Spleen (tissue), 7 donors: ENCODE measurements at regions not wholly inside any gene's neighbourhood (a gene's known extent, or its start where the extent isn't known, plus 50 kb on each side); places are given as distances from the start of the nearest gene placed in this dataset.

Experiments
- POLR2A ChIP-seq, 3 donors: fragments of 450-650 bp; IDR thresholded peaks; one replicate each; pipeline ENCODE4 v1.5.1; 2017; ENCODE audit warnings: antibody characterized with exemption in 3 of 3, mild to moderate bottlenecking in 1 of 3
- TF ChIP-seq, protein P1 (sequence below), 11 experiments: fragments of 200-600 bp in 7 of 11; fragments of 450-650 bp in 4 of 11; sonication (generic) in 4 of 11; IDR thresholded peaks in 8 of 11; conservative IDR thresholded peaks in 3 of 11; 1 replicate in 7 of 11; 2 replicates in 4 of 11; pipeline versions ENCODE4 v1.4.0 to v1.8.0; 2016 to 2021; ENCODE audit warnings: antibody characterized with exemption in 11 of 11, inconsistent platforms in 4 of 11, mild to moderate bottlenecking in 1 of 11
- donor health status: DM: no; HTN: no; CAD: no; lungs with moderate emphysema.
- donor health status: DM: no; HTN: no; CAD: no.
- donor health status: DM: no; HTN: no; CAD: no.

DNA sequence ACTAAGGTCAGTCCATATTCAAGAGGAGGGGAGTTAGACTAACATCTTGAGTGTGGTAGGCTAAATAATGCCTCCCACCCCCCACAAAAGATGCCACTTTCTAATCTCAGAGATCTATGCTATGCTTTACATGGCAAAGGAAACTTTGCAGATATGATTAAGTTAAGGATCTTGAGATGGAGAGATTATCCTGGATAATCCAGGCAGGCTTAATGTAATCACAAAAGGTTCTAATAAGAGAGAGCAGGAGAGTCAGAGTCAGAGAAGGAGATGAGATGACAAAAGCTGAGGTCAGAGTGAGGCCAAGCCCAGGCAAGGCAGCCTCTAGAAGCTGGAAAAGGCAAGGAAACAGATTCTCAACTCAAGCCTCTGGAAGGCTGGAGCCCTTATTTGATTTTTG lies 1011.6 kb downstream of the PCDH9 start:
- TF ChIP-seq, protein P1, sequence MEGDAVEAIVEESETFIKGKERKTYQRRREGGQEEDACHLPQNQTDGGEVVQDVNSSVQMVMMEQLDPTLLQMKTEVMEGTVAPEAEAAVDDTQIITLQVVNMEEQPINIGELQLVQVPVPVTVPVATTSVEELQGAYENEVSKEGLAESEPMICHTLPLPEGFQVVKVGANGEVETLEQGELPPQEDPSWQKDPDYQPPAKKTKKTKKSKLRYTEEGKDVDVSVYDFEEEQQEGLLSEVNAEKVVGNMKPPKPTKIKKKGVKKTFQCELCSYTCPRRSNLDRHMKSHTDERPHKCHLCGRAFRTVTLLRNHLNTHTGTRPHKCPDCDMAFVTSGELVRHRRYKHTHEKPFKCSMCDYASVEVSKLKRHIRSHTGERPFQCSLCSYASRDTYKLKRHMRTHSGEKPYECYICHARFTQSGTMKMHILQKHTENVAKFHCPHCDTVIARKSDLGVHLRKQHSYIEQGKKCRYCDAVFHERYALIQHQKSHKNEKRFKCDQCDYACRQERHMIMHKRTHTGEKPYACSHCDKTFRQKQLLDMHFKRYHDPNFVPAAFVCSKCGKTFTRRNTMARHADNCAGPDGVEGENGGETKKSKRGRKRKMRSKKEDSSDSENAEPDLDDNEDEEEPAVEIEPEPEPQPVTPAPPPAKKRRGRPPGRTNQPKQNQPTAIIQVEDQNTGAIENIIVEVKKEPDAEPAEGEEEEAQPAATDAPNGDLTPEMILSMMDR (IDR thresholded peaks at IDR 0.05 in 8 of 11, conservative IDR thresholded peaks at IDR 0.05 in 3 of 11): no peak
- TF ChIP-seq POLR2A (IDR thresholded peaks at IDR 0.05): no peak
